ENCODE measurements at regions not wholly inside any gene's neighbourhood (a gene's known extent, or its start where the extent isn't known, plus 50 kb on each side); places are given as distances from the start of the nearest gene placed in this dataset.

- no peak overlapping the region for H3K4me3 ChIP-seq (ENCODE audit: low read depth, low read length)
- TF ChIP-seq CTCF (IDR thresholded peaks at IDR 0.05; ENCODE audit: insufficient read depth, low read depth, low read length, missing control alignments) = no peak
- DNase-seq (ENCODE audit: low read depth) = no peak
These were observed 71.2 kb upstream of the ESRRB start for GRCh38 chr14:76304536-76305267.

- DNase-seq (ENCODE audit: low read depth) = no peak
- TF ChIP-seq CTCF (IDR thresholded peaks at IDR 0.05; ENCODE audit: insufficient read depth, low read depth, low read length, missing control alignments) = no peak
- no peak overlapping the region for H3K4me3 ChIP-seq (ENCODE audit: low read depth, low read length)
These were observed 70.6 kb upstream of the ESRRB start for GRCh38 chr14:76305268-76305826.

- no peak for DNase-seq (ENCODE audit: low read depth)
- H3K4me3 ChIP-seq (ENCODE audit: low read depth, low read length) = no peak overlapping the region
- TF ChIP-seq CTCF (IDR thresholded peaks at IDR 0.05; ENCODE audit: insufficient read depth, low read depth, low read length, missing control alignments) = no peak
These were observed 69.8 kb upstream of the ESRRB start for GRCh38 chr14:76306131-76306530.

GRCh38 chr14:76307786-76308780 is 67.9 kb upstream of the ESRRB start:
- no peak for TF ChIP-seq CTCF (IDR thresholded peaks at IDR 0.05; ENCODE audit: insufficient read depth, low read depth, low read length, missing control alignments)
- no peak overlapping the region for H3K4me3 ChIP-seq (ENCODE audit: low read depth, low read length)
- DNase-seq (ENCODE audit: low read depth) = no peak

- no peak for DNase-seq (ENCODE audit: low read depth)
- no peak for TF ChIP-seq CTCF (IDR thresholded peaks at IDR 0.05; ENCODE audit: insufficient read depth, low read depth, low read length, missing control alignments)
- H3K4me3 ChIP-seq (ENCODE audit: low read depth, low read length) = no peak overlapping the region
These were observed 66.3 kb upstream of the ESRRB start for GRCh38 chr14:76309572-76310162.

GRCh38 chr14:76311079-76311758 is 64.7 kb upstream of the ESRRB start:
- peak; percentile 5 for DNase-seq (ENCODE audit: low read depth)
- TF ChIP-seq CTCF (IDR thresholded peaks at IDR 0.05; ENCODE audit: insufficient read depth, low read depth, low read length, missing control alignments) = no peak
- H3K4me3 ChIP-seq (ENCODE audit: low read depth, low read length) = no peak overlapping the region
